Panc1 (cell line): ENCODE measurements at regions not wholly inside any gene's neighbourhood (a gene's known extent, or its start where the extent isn't known, plus 50 kb on each side); places are given as distances from the start of the nearest gene placed in this dataset.

Experiments used
- ATAC-seq: fragments of 200-7000 bp; cut with Tn5 transposase; 2 replicates; pipeline ENCODE4 v1.9.1; 2020; ENCODE audit warnings: mild to moderate bottlenecking, moderate library complexity
- BruUV-seq: library from RNA; stranded (reverse); fragments of 400-500 nt; replicated peaks from 2 replicates; lab custom pipeline; 2021; lab: Mats Ljungman, UMichigan
- CTCF ChIA-PET: fragments of 300-600 bp; sonication (Branson Sonifier 250); formaldehyde crosslinking; loops from one replicate; lab custom pipeline; 2022; ENCODE audit warnings: antibody characterized with exemption; lab: Charles Lee
- POLR2A ChIA-PET: fragments of 300-600 bp; sonication (Branson Sonifier 250); formaldehyde crosslinking; loops from one replicate; lab custom pipeline; 2022; ENCODE audit warnings: antibody characterized with exemption; lab: Charles Lee
- DNase-seq: peaks from one replicate; pipeline ENCODE4 v3.0.0-alpha.2; 2010; ENCODE audit warnings: low read depth, low spot score
- H3K27ac ChIP-seq: 2 replicates; pipeline ENCODE4 v1.5.1; 2011; ENCODE audit warnings: mild to moderate bottlenecking, low read length, inconsistent platforms
- H3K27me3 ChIP-seq: fragments of 200-500 bp; sonication (Bioruptor generic); 2 replicates; pipeline ENCODE4 v1.6.0; 2014; ENCODE audit warnings: low read length, inconsistent platforms; ENCODE audit not compliant: control insufficient read depth, insufficient read depth
- H3K36me3 ChIP-seq: fragments of 200-500 bp; sonication (Bioruptor generic); 2 replicates; pipeline ENCODE4 v1.5.1; 2014; ENCODE audit warnings: inconsistent platforms, mild to moderate bottlenecking, low read length, moderate library complexity; ENCODE audit not compliant: control insufficient read depth, insufficient read depth
- H3K4me1 ChIP-seq: 2 replicates; pipeline ENCODE4 v1.5.1; 2011; ENCODE audit warnings: inconsistent platforms, mild to moderate bottlenecking, low read length, moderate library complexity; ENCODE audit not compliant: control insufficient read depth, insufficient read depth
- H3K4me3 ChIP-seq, 2 experiments: 2 replicates each; pipeline ENCODE4 v1.5.1; 2011 to 2012; ENCODE audit warnings: low read depth in 2 of 2, low read length in 2 of 2, mild to moderate bottlenecking in 2 of 2, inconsistent platforms in 1 of 2, moderate library complexity in 1 of 2
- H3K9me3 ChIP-seq: fragments of 200-500 bp; sonication (Bioruptor generic); 2 replicates; pipeline ENCODE4 v1.5.1; 2014; ENCODE audit warnings: low read depth, mild to moderate bottlenecking, inconsistent platforms, low read length, moderate library complexity; ENCODE audit not compliant: control insufficient read depth, insufficient read depth
- CTCF ChIP-seq: fragments of 450-650 bp; IDR thresholded peaks from 2 replicates; pipeline ENCODE4 v1.5.1; 2017; ENCODE audit warnings: mild to moderate bottlenecking
- POLR2AphosphoS5 ChIP-seq: IDR thresholded peaks from 2 replicates; pipeline ENCODE4 v1.6.1; 2012; ENCODE audit warnings: mild to moderate bottlenecking, low read depth, low read length, moderate library complexity
- REST ChIP-seq, 2 experiments: IDR thresholded peaks; 2 replicates each; pipeline ENCODE4 v1.6.1; 2011 to 2012; ENCODE audit warnings: low read depth in 2 of 2, control low read depth in 1 of 2, low read length in 1 of 2, mild to moderate bottlenecking in 1 of 2, moderate library complexity in 1 of 2; ENCODE audit not compliant: insufficient read depth in 1 of 2
- SIN3A ChIP-seq: IDR thresholded peaks from 2 replicates; pipeline ENCODE4 v1.6.1; 2012; ENCODE audit warnings: low read depth, mild to moderate bottlenecking, low read length, moderate library complexity, borderline replicate concordance; ENCODE audit not compliant: insufficient read depth
- TCF7L2 ChIP-seq: IDR thresholded peaks from 2 replicates; pipeline ENCODE4 v1.6.1; 2011; ENCODE audit warnings: mild to moderate bottlenecking, low read depth, low read length, inconsistent platforms
- in situ Hi-C: cut with HindIII; loops from 2 replicates; pipeline ENCODE4 v1.10.0; 2016; ENCODE audit warnings: low sequenced_read_pairs, low pct_unique_long_range_greater_than_20kb
- intact Hi-C: fragments of 100-400 bp; cut with micrococcal nuclease; formaldehyde crosslinking; loops from one replicate; pipeline ENCODE4 v1.10.0; 2022; ENCODE audit not compliant: unreplicated experiment

GRCh38 chr13:59157181-59157580 lies 1006.5 kb downstream of the DIAPH3 start:
- no peaks in the 10 kb centered on the region for H3K9me3 ChIP-seq
- no peaks in the 10 kb centered on the region for H3K27me3 ChIP-seq
- TF ChIP-seq TCF7L2 (no peak), REST (IDR thresholded peaks at IDR 0.05; ENCODE audit: insufficient read depth in 1 of 2, low read depth in 2 of 2, low read length in 1 of 2) (no peak), CTCF (no peak)
- no peaks in the 10 kb centered on the region for H3K36me3 ChIP-seq
- intact Hi-C loops: no loop called here
- no peak overlapping the region for H3K27ac ChIP-seq
- H3K4me1 ChIP-seq: no peaks in the 10 kb centered on the region
- ATAC-seq (no peak), DNase-seq (no peak)
- no peak overlapping the region for H3K4me3 ChIP-seq
- in situ Hi-C loops: no loop called here
- ChIA-PET CTCF (no interaction called here), POLR2A (no interaction called here)
- BruUV-seq: no TSS peak

GRCh38 chr13:59166174-59166573 lies 997.6 kb downstream of the DIAPH3 start:
- CTCF ChIA-PET: no interaction called here
- TF ChIP-seq POLR2AphosphoS5 (no peak), TCF7L2 (no peak), REST (IDR thresholded peaks at IDR 0.05; ENCODE audit: insufficient read depth in 1 of 2, low read depth in 2 of 2, low read length in 1 of 2) (no peak), SIN3A (no peak), CTCF (no peak)

More at GRCh38 chr13:59166174-59166573, 997.6 kb downstream of the DIAPH3 start:
- H3K9me3 ChIP-seq: no peaks in the 10 kb centered on the region
- no peak overlapping the region for H3K4me3 ChIP-seq
- POLR2A ChIA-PET: no interaction called here
- DNase-seq (no peak), ATAC-seq (no peak)
- no peak overlapping the region for H3K27ac ChIP-seq
- H3K36me3 ChIP-seq: no peaks in the 10 kb centered on the region
- in situ Hi-C loops (no loop called here), intact Hi-C loops (no loop called here)
- no peaks in the 10 kb centered on the region for H3K4me1 ChIP-seq
- no TSS peak for BruUV-seq
- no peaks in the 10 kb centered on the region for H3K27me3 ChIP-seq
